Epithelial cell of esophagus (primary cell): ENCODE measurements at regions not wholly inside any gene's neighbourhood (a gene's known extent, or its start where the extent isn't known, plus 50 kb on each side); places are given as distances from the start of the nearest gene placed in this dataset.
"Not testable (repeated sequence)": the region's sequence is repeated elsewhere in the genome, so short reads cannot be mapped to it uniquely, and the experiment has no call there.

Experiments
- DNase-seq: peaks from one replicate; pipeline ENCODE4 v3.0.0; 2010; ENCODE audit warnings: low read depth
- H3K4me3 ChIP-seq: 2 replicates; pipeline ENCODE4 v1.5.1; 2011; ENCODE audit warnings: mild to moderate bottlenecking, low read length, control low read depth
- TF ChIP-seq, protein P1 (sequence below): IDR thresholded peaks from 2 replicates; pipeline ENCODE4 v1.5.1; 2011; ENCODE audit warnings: low read depth, mild to moderate bottlenecking, low read length, control low read depth, inconsistent platforms; ENCODE audit not compliant: insufficient read depth; ENCODE audit errors: missing control alignments

DNA sequence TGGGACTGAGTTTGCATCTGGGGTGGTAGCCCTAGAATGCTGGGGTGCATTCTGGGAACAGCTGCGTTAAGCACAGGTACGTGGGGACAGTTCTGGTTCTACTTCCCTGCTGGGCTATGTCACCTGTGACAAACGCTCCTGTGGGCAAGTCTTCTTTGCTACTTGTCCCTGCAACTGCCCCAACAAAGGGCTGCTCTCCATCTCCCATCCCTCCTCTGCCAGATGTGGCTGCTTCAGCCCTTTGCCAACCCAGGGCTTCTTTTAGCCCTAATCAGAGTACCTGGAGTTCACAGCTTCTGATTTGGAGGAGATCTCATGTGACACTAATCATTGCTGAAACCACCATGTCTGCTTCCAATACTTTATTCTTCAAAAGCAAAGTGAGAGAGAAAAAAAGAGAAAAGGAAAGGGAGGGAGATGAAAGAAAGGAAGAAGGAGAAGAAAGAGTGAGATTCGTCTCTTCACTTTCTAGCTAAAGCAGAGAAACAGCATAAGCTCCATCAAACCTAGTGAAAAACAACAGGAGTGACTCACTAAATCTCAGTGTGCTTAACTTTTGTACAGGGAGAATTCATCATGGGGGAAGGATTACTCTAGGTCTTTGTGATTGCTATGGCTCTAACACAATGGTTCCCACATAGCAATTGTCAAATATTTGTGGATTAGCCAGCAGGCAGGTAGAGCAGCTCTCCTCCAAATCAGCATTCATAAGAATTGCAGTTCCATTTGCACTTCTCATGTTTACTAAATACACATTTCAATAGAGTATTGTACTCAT, 174.8 kb downstream of the LRIG3 start:
- TF ChIP-seq, protein P1, sequence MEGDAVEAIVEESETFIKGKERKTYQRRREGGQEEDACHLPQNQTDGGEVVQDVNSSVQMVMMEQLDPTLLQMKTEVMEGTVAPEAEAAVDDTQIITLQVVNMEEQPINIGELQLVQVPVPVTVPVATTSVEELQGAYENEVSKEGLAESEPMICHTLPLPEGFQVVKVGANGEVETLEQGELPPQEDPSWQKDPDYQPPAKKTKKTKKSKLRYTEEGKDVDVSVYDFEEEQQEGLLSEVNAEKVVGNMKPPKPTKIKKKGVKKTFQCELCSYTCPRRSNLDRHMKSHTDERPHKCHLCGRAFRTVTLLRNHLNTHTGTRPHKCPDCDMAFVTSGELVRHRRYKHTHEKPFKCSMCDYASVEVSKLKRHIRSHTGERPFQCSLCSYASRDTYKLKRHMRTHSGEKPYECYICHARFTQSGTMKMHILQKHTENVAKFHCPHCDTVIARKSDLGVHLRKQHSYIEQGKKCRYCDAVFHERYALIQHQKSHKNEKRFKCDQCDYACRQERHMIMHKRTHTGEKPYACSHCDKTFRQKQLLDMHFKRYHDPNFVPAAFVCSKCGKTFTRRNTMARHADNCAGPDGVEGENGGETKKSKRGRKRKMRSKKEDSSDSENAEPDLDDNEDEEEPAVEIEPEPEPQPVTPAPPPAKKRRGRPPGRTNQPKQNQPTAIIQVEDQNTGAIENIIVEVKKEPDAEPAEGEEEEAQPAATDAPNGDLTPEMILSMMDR: no peak

DNA sequence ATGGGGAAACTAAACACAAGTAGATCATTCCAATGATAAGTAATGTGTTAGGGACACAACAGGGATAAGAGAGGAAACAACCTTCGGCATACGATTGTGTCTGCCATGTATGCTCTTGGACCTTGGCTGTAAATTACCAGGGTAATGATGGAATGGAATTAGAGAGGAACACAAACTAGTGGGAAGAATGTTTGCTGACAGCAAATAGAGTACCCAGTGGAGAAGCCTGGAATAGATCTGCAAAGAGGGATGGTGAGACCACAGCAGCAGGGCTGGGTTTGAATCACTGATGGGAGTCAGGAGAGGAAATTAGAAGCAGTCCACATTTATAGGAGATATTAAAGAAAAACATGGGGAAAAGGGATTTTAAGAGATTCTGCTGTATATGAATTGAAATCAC, 172.8 kb downstream of the LRIG3 start:
- TF ChIP-seq, protein P1: no peak
- DNase-seq: no peak

More for the DNA sequence above, 174.8 kb downstream of the LRIG3 start:
- H3K4me3 ChIP-seq: no peak overlapping the region
- DNase-seq: peak; percentile 11

DNA sequence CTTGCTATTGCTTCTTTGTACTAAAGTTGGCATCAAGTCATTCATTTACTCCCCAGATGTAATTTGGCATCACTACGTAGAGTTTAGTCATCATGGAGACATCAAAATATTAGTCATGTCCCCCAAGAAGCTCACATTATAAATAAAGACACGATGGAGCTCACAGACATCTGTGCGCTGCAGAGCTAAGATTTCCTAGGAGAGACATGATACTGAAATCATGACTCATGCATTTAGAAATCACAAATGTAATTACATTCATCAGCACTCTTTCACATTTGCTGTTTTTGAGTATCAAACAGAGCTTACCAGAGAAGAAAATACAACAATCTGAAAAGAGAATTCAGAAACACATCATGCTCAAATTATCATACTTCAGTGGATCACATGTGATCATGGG, 169.8 kb downstream of the LRIG3 start:
- TF ChIP-seq, protein P1: no peak
- H3K4me3 ChIP-seq: no peak overlapping the region
- DNase-seq: peak; percentile 79

More for the DNA sequence above, 172.8 kb downstream of the LRIG3 start:
- no peak overlapping the region for H3K4me3 ChIP-seq

DNA sequence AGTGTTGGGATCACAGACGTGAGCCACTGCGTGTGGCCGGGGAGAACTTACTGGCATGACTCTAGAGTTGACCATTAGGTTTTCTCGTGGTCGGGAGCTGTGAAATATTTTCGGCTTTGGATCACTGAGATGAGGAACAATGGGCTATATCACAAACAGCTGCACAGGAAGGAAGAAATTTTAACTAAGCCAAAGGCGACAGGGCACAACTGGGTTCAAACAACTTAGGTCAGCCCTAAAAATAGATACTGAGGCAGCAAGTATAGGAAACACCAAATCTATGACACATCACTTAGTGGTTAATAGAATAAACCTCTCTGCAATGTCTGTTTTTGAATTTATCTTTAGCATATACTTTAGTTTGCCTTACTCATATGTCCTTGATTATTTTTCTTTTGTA, 162.9 kb downstream of the LRIG3 start:
- TF ChIP-seq, protein P1: no peak
- H3K4me3 ChIP-seq: no peak overlapping the region
- DNase-seq: peak; percentile 5

DNA sequence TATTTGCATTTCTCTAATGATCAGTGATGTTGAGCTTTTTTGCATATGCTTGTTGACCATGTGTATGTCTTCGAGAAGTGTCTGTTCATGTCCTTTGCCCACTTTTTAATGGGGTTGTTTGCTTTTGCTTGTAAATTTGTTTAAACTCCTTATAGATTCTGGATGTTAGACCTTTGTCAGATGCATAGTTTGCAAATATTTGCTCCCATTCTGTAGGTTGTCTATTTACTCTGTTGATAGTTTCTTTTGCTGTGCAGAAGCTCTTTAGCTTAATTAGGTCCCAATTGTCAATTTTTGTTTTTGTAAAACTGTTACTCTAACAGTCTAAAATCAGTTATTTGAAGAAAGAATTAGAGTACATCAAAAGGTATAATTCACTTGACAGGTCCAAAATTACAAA, 160.6 kb downstream of the LRIG3 start:
- H3K4me3 ChIP-seq: not testable (repeated sequence)

DNA sequence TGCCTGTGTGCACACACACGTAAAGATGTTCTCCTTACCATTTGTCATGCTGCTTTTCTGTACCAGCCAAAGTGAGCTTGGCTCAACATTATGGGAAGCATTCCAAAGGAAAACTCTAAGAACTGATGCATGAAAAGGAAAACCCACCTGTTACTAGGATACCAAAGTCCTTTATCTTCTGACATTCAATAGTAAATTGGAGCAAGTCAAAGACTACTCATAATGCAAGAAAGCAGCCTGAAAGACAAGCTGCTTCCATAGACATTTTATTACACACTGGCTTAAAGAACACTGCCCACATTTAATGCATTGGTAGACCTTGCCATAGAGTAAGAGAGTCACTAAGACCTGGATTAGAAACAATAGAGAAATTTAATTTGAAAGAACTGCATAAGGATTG, 159.0 kb downstream of the LRIG3 start:
- TF ChIP-seq, protein P1: no peak
- DNase-seq: no peak
- H3K4me3 ChIP-seq: no peak overlapping the region

More for the DNA sequence above, 160.6 kb downstream of the LRIG3 start:
- DNase-seq: not testable (repeated sequence)

DNA sequence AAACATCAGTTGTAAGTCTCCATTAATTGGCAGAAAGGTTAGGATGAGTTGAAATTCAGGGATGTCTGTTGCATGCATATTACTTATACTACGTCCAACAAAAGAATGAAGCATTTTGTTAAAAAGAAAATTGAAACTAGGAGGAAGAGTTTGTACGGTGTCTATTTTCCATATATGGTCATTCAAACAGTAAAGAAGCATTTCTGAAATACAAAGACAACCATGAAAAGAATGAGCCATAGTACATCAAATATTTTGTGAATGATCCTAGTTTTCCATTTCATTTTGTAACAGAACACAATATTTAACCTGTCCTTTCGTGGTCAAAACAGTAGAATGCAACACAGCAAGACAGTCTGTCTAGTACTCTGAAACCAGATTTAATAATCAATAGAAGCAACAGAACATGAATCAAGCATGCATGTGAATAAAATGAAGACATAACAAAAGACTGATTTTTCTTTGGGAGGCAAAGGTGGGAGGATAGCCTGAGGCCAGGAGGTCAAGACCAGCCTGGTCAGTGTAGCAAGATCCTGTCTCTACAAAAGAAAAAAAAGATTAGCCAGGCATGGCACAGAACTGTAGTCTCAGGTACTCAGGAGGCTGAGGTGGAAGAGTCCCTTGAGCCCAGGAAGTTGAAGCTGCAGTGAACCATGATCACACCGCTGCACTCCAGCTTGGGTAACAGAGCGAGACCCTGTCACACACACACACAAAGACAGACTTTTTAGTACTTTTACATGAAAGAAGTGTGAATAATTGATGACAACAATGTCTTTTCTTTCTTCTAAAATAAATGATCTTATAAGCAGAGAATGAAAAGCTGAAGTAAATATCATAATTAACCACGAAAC, 156.0 kb downstream of the LRIG3 start:
- TF ChIP-seq, protein P1: no peak
- H3K4me3 ChIP-seq: no peak overlapping the region
- no peak for DNase-seq
